Adrenal gland (tissue), 9 donors: ENCODE measurements at regions not wholly inside any gene's neighbourhood (a gene's known extent, or its start where the extent isn't known, plus 50 kb on each side); places are given as distances from the start of the nearest gene placed in this dataset.

Experiments used
- DNase-seq, 7 donors: peaks; one replicate each; pipeline ENCODE4 v3.0.0-alpha.2; 2019 to 2020
- H3K27ac ChIP-seq, 5 donors: fragments of 200-600 bp; sonication (generic) in 4 of 5; 1 replicate in 3 of 5; 2 replicates in 2 of 5; pipeline versions ENCODE4 v1.5.1 to v1.8.0; 2016 to 2020; ENCODE audit warnings: mild to moderate bottlenecking in 1 of 5
- H3K27me3 ChIP-seq: fragments of 200-600 bp; 2 replicates; pipeline ENCODE4 v1.8.0; 2021
- H3K36me3 ChIP-seq, 2 donors: fragments of 200-600 bp; replicated peaks in 1 of 2; 1 replicate in 1 of 2; 2 replicates in 1 of 2; pipeline versions ENCODE4 v1.5.1 to v1.8.0; 2018 to 2022
- H3K4me1 ChIP-seq, 2 donors: fragments of 200-600 bp; replicated peaks in 1 of 2; 1 replicate in 1 of 2; 2 replicates in 1 of 2; pipeline versions ENCODE4 v1.5.1 to v1.8.0; 2018 to 2021
- H3K4me3 ChIP-seq, 4 donors: fragments of 200-600 bp; sonication (generic) in 3 of 4; one replicate each; pipeline ENCODE4 v1.5.1; 2016 to 2018
- H3K9me3 ChIP-seq, 3 donors: fragments of 200-600 bp; sonication (generic) in 1 of 3; replicated peaks in 1 of 3; 1 replicate in 2 of 3; 2 replicates in 1 of 3; pipeline versions ENCODE4 v1.5.1 to v1.8.0; 2016 to 2021
- CTCF ChIP-seq, 6 experiments: fragments of 450-650 bp in 4 of 6; fragments of 200-600 bp in 2 of 6; sonication (generic) in 1 of 6; IDR thresholded peaks; 1 replicate in 5 of 6; 2 replicates in 1 of 6; pipeline versions ENCODE4 v1.5.1 to v1.8.0; 2016 to 2021; ENCODE audit warnings: antibody characterized with exemption in 6 of 6, mild to moderate bottlenecking in 2 of 6, moderate library complexity in 1 of 6
- POLR2A ChIP-seq, 2 donors: fragments of 450-650 bp; IDR thresholded peaks; one replicate each; pipeline ENCODE4 v1.6.1; 2017; ENCODE audit warnings: antibody characterized with exemption in 2 of 2, mild to moderate bottlenecking in 2 of 2, moderate library complexity in 1 of 2
- WGBS, 4 donors: extraction: QIAGEN DNeasy Blood & Tissue Kit in 2 of 4; methylation state at CpG; one replicate each; pipeline versions ENCODE4 v1.1.5 to v1.1.7; 2013 to 2017; 5-methylcytosine and 5-hydroxymethylcytosine counted together
- intact Hi-C, 2 donors: fragments of 100-400 bp; cut with DNase I; formaldehyde crosslinking; loops; one replicate each; pipeline versions ENCODE4 v1.14.1 to v1.15.0; 2022 to 2023
- donor health status: healthy with polysubstance abuse.
- donor health status: Bipolar disorder and iron deficiency.
- donor health status: DM: yes; HTN: yes; CAD: no.
- donor health status: DM: no; HTN: no; CAD: no.
- donor health status: DM: no; HTN: no; CAD: no.

- H3K27ac ChIP-seq, result no peak overlapping the region
- peaks cover 0 to 19% of the 10 kb centered on the region in 2 donors for H3K4me1 ChIP-seq
- 37 to 41% (median 39%) methylated on average over 3 of the region's 3 CpGs for WGBS, 4 donors
- intact Hi-C loops, result no loop called here
- no peaks in the 10 kb centered on the region for H3K27me3 ChIP-seq
- H3K4me3 ChIP-seq, result no peak overlapping the region
- no peaks in the 10 kb centered on the region for H3K9me3 ChIP-seq
- no peak for DNase-seq
- no peak for TF ChIP-seq POLR2A (IDR thresholded peaks at IDR 0.05)
- TF ChIP-seq CTCF (IDR thresholded peaks at IDR 0.05), result no peak
- no peaks in the 10 kb centered on the region for H3K36me3 ChIP-seq
Observed at GRCh38 chr21:16579538-16579937, 849.8 kb downstream of the USP25 start.

GRCh38 chr21:16580661-16581060, 850.9 kb downstream of the USP25 start:
- H3K4me3 ChIP-seq, result no peak overlapping the region
- peaks cover 0 to 19% of the 10 kb centered on the region in 2 donors for H3K4me1 ChIP-seq
- intact Hi-C loops, result no loop called here
- no peak overlapping the region for H3K27ac ChIP-seq
- WGBS, 4 donors, result 85 to 97% (median 88%) methylated on average over 2 of the region's 2 CpGs
- DNase-seq, result no peak
- no peaks in the 10 kb centered on the region for H3K27me3 ChIP-seq
- TF ChIP-seq POLR2A (IDR thresholded peaks at IDR 0.05) (no peak), CTCF (IDR thresholded peaks at IDR 0.05) (no peak)
- no peaks in the 10 kb centered on the region for H3K36me3 ChIP-seq
- H3K9me3 ChIP-seq, result no peaks in the 10 kb centered on the region

- Histone ChIP-seq H3K4me1 (peaks cover 10 to 40% of the 10 kb centered on the region in 2 donors), H3K9me3 (no peaks in the 10 kb centered on the region), H3K27ac (no peak overlapping the region), H3K36me3 (no peaks in the 10 kb centered on the region), H3K4me3 (no peak overlapping the region), H3K27me3 (no peaks in the 10 kb centered on the region)
- intact Hi-C loops, result no loop called here
- WGBS, 4 donors, result 79 to 95% (median 89%) methylated on average over 1 of the region's 1 CpG
- no peak for TF ChIP-seq POLR2A (IDR thresholded peaks at IDR 0.05)
- no peak for TF ChIP-seq CTCF (IDR thresholded peaks at IDR 0.05)
- DNase-seq, result no peak
Observed at GRCh38 chr21:16583556-16583955, 853.8 kb downstream of the USP25 start.

DNA sequence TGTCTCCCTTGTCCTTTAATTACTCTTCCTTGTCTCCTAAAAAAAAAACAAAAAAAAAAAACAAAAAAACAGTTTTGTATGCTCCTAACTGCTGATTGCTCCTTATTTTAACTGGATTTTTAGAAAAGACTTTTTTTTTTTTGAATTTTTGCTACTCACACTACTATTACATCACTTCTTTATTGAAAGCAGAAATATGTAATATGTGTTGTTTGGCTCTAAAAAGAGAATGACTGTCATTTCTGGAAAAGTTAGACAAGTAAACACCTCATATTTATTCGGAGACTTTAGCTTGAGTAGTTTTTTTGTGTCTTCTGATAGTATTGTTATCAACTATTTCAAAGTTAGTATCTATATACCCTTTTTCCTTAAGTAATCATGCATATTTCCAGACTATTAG, 855.0 kb downstream of the USP25 start:
- H3K4me1 ChIP-seq, result peaks cover 10 to 33% of the 10 kb centered on the region in 2 donors
- no peak for TF ChIP-seq POLR2A (IDR thresholded peaks at IDR 0.05)
- no peak for TF ChIP-seq CTCF (IDR thresholded peaks at IDR 0.05)
- intact Hi-C loops, result no loop called here
- H3K9me3 ChIP-seq, result no peaks in the 10 kb centered on the region
- H3K36me3 ChIP-seq, result no peaks in the 10 kb centered on the region
- H3K27me3 ChIP-seq, result no peaks in the 10 kb centered on the region
- 67 to 85% (median 79%) methylated on average over 1 of the region's 1 CpG for WGBS, 4 donors
- no peak overlapping the region for H3K4me3 ChIP-seq
- no peak for DNase-seq
- H3K27ac ChIP-seq, result no peak overlapping the region
